ENCODE measurements at regions not wholly inside any gene's neighbourhood (a gene's known extent, or its start where the extent isn't known, plus 50 kb on each side); places are given as distances from the start of the nearest gene placed in this dataset.
A peak's percentile ranks its signal among the peaks of the same experiment; 100 is the strongest.

DNA sequence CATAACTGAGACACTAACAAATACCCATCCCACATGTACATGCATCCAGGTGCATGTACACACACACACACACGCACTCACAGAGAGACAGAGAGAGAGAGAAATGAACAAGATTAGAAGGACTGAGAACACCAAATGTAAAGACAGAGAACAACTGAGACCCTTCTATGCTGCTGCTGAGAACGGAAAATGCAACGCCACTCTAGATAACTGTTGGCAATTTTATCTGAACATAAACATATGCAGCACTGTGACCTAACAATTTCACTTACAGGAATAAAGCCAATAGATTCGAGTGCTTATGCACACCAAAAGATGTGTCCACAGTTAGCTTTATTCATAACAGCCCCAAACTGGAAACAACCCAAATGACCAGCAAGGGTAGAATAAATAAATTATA, 103.8 kb upstream of the LY86 start:
- TF ChIP-seq POLR2A (IDR thresholded peaks at IDR 0.05; ENCODE audit: low read length) (peak; percentile 71), GATA1 (IDR thresholded peaks at IDR 0.05; ENCODE audit: low read depth, low read length) (no peak)

All from erythroblast (primary cell).